Activated T-cell treated with anti-CD3 and anti-CD28 coated beads, Interleukin-2, amount 50 U/mL, for 72 hours (primary cell): ENCODE measurements at regions not wholly inside any gene's neighbourhood (a gene's known extent, or its start where the extent isn't known, plus 50 kb on each side); places are given as distances from the start of the nearest gene placed in this dataset.

Source experiments
- ATAC-seq, 2 donors: fragments of 150-1000 bp; cut with Tn5 transposase; replicated peaks in 1 of 2; 2 replicates each; pipeline ENCODE4 v1.10.0; 2021; ENCODE audit warnings: moderate library complexity in 2 of 2, mild to moderate bottlenecking in 1 of 2
- DNase-seq, 2 donors: peaks; one replicate each; pipeline ENCODE4 v3.0.0; 2021 to 2022; ENCODE audit warnings: mixed read lengths in 1 of 2
- H3K27ac Mint-ChIP-seq: one replicate; pipeline ENCODE4 v1.8.0; 2022; ENCODE audit warnings: mild to moderate bottlenecking, moderate library complexity, mixed read lengths
- H3K27me3 Mint-ChIP-seq: one replicate; pipeline ENCODE4 v1.8.0; 2022; ENCODE audit warnings: low read depth, mixed read lengths
- H3K36me3 Mint-ChIP-seq, 2 donors: one replicate each; pipeline ENCODE4 v1.8.0; 2022; ENCODE audit warnings: mixed read lengths in 2 of 2, mild to moderate bottlenecking in 1 of 2; ENCODE audit not compliant: insufficient read depth in 2 of 2
- H3K4me1 Mint-ChIP-seq: one replicate; pipeline ENCODE4 v1.8.0; 2022; ENCODE audit warnings: low read depth, mixed read lengths
- H3K4me3 Mint-ChIP-seq, 2 donors: one replicate each; pipeline ENCODE4 v1.8.0; 2022; ENCODE audit warnings: mild to moderate bottlenecking in 2 of 2, mixed read lengths in 2 of 2, moderate library complexity in 2 of 2
- H3K9me3 Mint-ChIP-seq, 2 donors: one replicate each; pipeline ENCODE4 v1.8.0; 2022; ENCODE audit warnings: mixed read lengths in 2 of 2

DNA sequence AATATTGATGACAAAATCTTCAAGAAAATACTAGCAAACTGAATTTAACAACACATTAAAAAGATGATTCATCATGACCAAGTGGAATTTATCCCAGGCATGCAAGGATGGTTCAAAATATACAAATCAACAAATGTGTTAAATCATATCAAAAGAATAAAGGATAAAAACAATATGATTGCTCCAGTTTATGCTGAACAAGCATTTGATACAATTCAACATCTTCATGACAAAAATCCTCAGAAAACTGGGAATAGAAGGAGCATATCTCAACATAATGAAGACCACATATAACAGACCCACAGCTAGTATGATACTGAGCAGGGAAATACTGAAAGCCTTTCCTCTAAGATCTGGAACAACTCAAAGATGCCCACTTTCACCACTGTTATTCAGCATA, 352.3 kb downstream of the PYDC2 start:
- Mint-ChIP-seq H3K36me3 (no peaks in the 10 kb centered on the region), H3K4me3 (no peak overlapping the region), H3K4me1 (no peaks in the 10 kb centered on the region), H3K9me3 (peaks cover 14 to 18% of the 10 kb centered on the region in 2 donors), H3K27ac (no peak overlapping the region), H3K27me3 (no peaks in the 10 kb centered on the region)
- ATAC-seq (no peak), DNase-seq (no peak)

DNA sequence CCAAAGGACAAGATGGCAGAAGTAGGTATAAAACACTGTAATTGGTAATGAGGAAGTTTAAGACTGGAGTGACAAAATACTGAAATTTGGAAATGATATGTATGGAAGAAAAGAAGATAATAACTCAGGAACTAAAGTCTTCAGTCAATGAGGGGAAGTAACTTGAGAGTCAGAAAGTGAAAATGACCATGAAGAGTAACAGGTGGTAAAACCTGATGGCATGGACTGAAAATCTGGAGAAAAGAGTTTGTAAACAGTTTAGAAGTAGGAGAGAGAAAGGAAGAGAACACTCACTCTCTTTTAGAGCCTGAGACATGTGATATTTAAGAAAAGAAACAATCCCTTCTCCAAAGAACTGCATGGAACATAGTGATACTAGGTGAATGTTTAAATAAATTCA, 387.9 kb downstream of the PYDC2 start:
- Mint-ChIP-seq H3K4me3 (no peak overlapping the region), H3K27ac (no peak overlapping the region), H3K9me3 (peaks cover 2 to 8% of the 10 kb centered on the region in 2 donors), H3K27me3 (no peaks in the 10 kb centered on the region), H3K36me3 (no peaks in the 10 kb centered on the region), H3K4me1 (no peaks in the 10 kb centered on the region)
- no peak for DNase-seq
- ATAC-seq, result no peak

DNA sequence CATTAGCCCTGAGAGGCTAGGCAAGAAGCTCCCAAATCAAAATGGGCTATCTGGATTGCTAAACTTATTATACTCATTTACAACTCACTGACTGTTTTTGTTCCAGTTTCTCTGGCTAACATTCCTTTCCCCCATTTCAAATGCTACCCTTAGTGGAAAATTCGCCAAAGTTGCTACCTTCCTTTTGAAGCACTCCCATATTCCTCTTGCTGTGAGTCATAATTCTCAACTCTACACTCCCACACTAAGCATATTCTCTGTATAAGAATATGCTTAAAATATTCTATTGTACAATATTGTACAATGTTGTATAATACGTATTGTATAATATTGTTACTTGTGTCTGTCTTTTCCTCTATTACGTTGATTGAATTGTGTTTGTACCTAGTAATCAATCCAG, 398.6 kb downstream of the PYDC2 start:
- Mint-ChIP-seq H3K27me3 (no peaks in the 10 kb centered on the region), H3K4me3 (no peak overlapping the region), H3K4me1 (no peaks in the 10 kb centered on the region), H3K36me3 (no peaks in the 10 kb centered on the region), H3K27ac (no peak overlapping the region), H3K9me3 (peaks cover 9 to 10% of the 10 kb centered on the region in 2 donors)
- ATAC-seq (no peak), DNase-seq (no peak)

DNA sequence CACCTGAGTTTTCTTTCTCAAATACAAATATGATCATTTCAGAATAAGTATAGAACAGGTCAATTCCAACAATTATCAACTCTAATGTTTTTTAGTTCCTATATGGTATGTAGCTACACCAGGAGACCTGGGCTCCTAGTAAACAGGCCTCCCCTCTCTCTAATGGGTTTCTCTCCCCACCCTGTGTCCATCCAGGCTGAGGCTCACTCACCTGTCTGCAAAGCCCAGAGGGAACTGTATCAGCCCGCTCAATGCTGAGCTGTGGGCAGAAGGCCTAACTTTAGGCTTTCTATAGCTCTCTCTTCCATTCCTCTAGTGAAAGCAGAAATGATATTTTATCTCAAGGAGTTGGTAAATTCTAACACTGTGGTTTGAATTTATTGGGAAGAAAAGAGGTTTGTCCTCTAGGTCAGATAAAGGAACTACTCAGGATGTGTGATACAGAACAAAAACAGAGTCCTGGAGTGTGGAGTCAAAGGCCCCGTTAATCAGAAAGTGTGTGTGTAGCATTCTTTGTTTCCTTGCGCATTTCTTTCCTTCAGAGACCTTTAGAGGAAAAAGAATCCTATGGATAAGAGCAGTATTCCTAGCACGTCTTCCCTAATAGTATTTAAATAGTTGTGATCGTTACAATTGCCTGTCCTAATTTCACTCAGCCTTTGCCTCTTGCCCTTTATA, 408.9 kb downstream of the PYDC2 start:
- Mint-ChIP-seq H3K4me1 (no peaks in the 10 kb centered on the region), H3K27me3 (no peaks in the 10 kb centered on the region), H3K4me3 (no peak overlapping the region), H3K27ac (no peak overlapping the region), H3K9me3 (peaks cover 0 to 2% of the 10 kb centered on the region in 2 donors), H3K36me3 (no peaks in the 10 kb centered on the region)
- no peak for DNase-seq
- no peak for ATAC-seq

DNA sequence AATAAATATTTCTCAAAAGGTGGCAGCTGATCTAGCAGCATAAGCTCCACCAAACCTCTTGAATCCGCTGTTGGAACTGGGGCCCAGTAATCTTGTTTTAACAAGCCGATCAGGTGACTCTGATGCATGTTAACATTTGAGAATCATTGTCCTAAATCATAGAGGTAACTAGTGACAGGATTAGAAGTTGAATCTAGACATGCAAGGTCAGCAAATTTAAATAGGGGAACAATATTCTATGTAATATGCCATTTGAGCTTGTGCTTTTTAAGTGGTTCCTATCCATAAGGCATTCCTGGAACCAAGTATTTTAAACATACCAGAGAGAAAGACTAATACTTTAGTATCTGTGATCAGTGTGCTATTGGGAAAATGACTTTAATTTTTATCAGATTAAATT, 412.8 kb downstream of the PYDC2 start:
- DNase-seq (no peak), ATAC-seq (no peak)
- H3K4me1 Mint-ChIP-seq, result no peaks in the 10 kb centered on the region
- no peaks in the 10 kb centered on the region for H3K27me3 Mint-ChIP-seq
- H3K4me3 Mint-ChIP-seq, result no peak overlapping the region
- H3K27ac Mint-ChIP-seq, result no peak overlapping the region
- H3K36me3 Mint-ChIP-seq, result no peaks in the 10 kb centered on the region
- H3K9me3 Mint-ChIP-seq, result peaks cover 0 to 2% of the 10 kb centered on the region in 2 donors

DNA sequence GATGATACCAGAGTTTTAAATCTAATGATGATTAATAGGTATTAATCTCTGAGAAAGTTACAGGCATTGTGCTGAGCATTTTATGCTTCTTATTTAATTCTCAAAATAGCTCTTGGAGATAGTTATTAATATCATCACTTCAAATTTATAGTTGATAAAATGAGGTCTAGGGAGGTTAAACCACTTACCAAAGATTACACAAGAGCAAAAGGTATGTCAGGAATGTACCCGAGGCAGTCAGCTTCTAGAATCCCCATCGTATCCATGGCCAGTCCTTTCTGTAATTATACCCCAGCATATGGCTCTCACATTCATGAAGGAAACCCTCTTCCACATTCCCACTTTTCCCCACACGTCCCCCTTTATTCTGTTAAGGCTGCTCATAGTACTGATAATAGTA, 421.3 kb downstream of the PYDC2 start:
- Mint-ChIP-seq H3K4me1 (no peaks in the 10 kb centered on the region), H3K27ac (no peak overlapping the region), H3K9me3 (no peaks in the 10 kb centered on the region), H3K36me3 (no peaks in the 10 kb centered on the region), H3K4me3 (no peak overlapping the region), H3K27me3 (no peaks in the 10 kb centered on the region)
- ATAC-seq (no peak), DNase-seq (no peak)

DNA sequence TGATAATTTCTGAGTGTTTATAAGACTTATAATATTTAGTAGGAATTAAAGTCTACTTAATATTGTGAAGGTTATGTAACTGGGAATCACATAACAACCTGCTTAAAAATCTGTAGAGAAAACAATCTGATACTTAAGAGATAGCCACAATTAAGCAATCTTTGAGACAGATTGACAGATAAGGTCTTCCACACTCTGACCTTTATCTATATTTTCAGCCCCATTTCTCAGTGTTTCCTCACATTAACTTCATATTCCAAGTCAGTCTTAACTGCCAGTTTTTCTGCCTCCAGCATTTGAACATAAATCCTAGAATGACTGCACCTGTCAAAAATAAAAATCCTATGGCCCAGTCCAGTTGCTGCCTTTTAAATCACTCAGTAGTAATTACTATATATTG, 423.2 kb downstream of the PYDC2 start:
- H3K4me3 Mint-ChIP-seq, result no peak overlapping the region
- H3K27me3 Mint-ChIP-seq, result no peaks in the 10 kb centered on the region
- no peaks in the 10 kb centered on the region for H3K36me3 Mint-ChIP-seq
- DNase-seq (no peak), ATAC-seq (no peak)
- no peaks in the 10 kb centered on the region for H3K4me1 Mint-ChIP-seq
- H3K9me3 Mint-ChIP-seq, result no peaks in the 10 kb centered on the region
- no peak overlapping the region for H3K27ac Mint-ChIP-seq

DNA sequence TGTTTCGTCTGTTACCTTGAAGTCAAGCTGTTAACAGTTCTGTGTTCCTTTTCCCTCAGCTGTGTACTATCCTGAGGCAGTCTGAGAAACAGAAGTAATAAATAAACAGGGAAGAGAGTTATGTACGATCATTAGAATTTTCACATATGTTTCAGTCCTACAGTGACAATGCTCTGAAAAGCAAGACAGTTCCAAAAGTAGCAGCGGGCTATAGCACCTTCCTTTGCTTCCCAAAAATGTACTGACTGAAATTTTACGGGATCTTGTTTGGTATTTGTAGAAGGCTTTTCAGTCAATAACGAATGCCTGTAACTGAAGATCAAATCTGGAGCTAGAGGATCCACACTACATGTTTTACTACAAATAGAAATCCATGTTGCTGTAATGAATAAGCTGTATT, 428.1 kb downstream of the PYDC2 start:
- DNase-seq (no peak), ATAC-seq (no peak)
- no peaks in the 10 kb centered on the region for H3K4me1 Mint-ChIP-seq
- peaks cover 0 to 2% of the 10 kb centered on the region in 2 donors for H3K9me3 Mint-ChIP-seq
- no peak overlapping the region for H3K27ac Mint-ChIP-seq
- no peak overlapping the region for H3K4me3 Mint-ChIP-seq
- H3K36me3 Mint-ChIP-seq, result no peaks in the 10 kb centered on the region
- no peaks in the 10 kb centered on the region for H3K27me3 Mint-ChIP-seq

DNA sequence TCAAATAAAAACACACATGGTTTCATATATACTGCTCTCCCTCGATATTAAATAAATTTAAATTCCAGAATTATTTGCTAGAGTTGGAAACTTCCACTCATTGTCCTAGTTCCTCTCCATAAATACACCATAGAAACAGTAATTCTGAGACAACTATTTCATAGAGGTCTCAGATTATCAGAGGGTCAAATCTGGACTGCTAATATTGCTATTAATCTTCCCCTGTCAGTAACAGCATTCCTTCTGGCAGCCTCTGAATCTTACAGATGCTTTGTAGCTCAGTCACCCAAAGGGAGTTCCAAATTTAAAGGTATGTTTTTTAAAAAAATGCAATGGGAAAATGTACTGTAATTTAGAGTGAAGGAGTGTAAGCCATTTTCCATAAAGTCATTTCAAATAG, 428.8 kb downstream of the PYDC2 start:
- H3K4me1 Mint-ChIP-seq, result no peaks in the 10 kb centered on the region
- ATAC-seq, result no peak
- no peaks in the 10 kb centered on the region for H3K36me3 Mint-ChIP-seq
- H3K4me3 Mint-ChIP-seq, result no peak overlapping the region
- H3K27ac Mint-ChIP-seq, result no peak overlapping the region
- no peaks in the 10 kb centered on the region for H3K27me3 Mint-ChIP-seq
- no peak for DNase-seq
- peaks cover 0 to 2% of the 10 kb centered on the region in 2 donors for H3K9me3 Mint-ChIP-seq

DNA sequence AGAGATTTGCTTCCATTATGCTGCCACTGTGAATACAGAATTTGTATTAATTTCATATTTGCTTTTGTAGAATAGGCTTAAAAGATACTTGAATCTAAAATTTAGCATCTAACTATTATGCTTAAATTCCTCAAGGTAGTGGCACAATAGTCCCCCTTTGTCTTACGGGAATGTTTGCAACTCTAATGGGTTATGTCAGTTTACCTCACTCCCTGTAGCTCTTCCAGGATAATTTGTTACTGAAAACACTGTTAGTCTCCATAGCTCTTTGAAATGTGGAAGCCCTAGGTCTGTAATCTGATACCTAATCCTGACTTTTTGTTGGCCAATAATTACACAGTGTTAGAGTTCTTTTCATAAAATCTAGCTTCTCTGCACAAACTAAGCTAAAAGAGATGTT, 433.4 kb downstream of the PYDC2 start:
- Mint-ChIP-seq H3K27ac (no peak overlapping the region), H3K9me3 (peaks cover 2 to 3% of the 10 kb centered on the region in 2 donors), H3K4me3 (no peak overlapping the region), H3K36me3 (peaks cover 0 to 1% of the 10 kb centered on the region in 2 donors), H3K27me3 (no peaks in the 10 kb centered on the region), H3K4me1 (no peaks in the 10 kb centered on the region)
- no peak for DNase-seq
- ATAC-seq, result no peak

DNA sequence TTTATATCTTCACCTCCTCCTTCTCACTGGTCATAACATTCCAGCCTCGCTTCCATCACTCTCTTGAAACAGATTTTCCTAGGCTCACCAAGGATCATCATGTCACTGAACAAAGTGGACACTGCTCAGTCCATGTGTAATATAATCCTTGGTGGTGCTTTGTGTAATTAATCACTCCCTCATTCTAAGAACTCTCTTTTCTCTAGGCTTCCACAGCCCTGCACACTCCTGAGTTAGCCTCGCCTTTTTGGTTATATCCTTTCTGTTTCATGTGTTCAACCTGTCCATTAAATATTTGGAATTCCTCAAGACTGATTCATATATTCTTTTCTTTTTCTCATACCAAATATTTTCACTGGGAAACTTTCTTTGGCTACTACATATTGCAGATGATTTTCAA, 440.8 kb downstream of the PYDC2 start:
- Mint-ChIP-seq H3K4me3 (no peak overlapping the region), H3K36me3 (no peaks in the 10 kb centered on the region), H3K27ac (no peak overlapping the region), H3K4me1 (no peaks in the 10 kb centered on the region), H3K27me3 (no peaks in the 10 kb centered on the region), H3K9me3 (no peaks in the 10 kb centered on the region)
- ATAC-seq (no peak), DNase-seq (no peak)

DNA sequence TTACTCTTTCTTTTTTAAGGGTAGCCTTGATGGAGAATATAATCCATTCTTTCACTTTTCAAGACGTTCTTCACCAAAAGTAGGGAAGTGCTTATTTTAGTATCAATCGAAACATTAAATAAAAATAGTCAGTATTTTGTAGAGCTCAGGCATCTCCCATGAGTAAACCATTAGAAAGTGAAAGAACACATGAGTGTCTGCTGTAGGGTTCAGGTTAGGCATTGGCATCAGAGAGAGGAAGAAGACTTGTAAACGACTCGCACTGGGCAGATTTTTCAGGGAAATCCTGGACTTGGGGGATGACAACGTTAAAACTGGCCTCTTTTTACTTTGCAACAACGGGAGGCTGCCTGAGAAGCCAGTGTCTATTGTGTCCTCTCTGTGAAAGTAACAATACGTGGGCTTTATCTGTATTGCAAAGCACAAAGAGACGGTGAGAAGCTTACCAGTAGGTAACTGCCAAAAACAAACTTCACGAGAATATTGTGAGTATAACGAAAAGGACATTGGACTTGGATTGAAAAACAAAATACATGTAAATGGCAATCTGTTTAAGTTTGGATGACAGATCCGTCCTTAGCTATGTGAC, 451.7 kb downstream of the PYDC2 start:
- no peak overlapping the region for H3K27ac Mint-ChIP-seq
- DNase-seq (no peak), ATAC-seq (no peak)
- no peaks in the 10 kb centered on the region for H3K36me3 Mint-ChIP-seq
- H3K9me3 Mint-ChIP-seq, result peaks cover 9 to 10% of the 10 kb centered on the region in 2 donors
- H3K27me3 Mint-ChIP-seq, result no peaks in the 10 kb centered on the region
- H3K4me3 Mint-ChIP-seq, result no peak overlapping the region
- H3K4me1 Mint-ChIP-seq, result no peaks in the 10 kb centered on the region

DNA sequence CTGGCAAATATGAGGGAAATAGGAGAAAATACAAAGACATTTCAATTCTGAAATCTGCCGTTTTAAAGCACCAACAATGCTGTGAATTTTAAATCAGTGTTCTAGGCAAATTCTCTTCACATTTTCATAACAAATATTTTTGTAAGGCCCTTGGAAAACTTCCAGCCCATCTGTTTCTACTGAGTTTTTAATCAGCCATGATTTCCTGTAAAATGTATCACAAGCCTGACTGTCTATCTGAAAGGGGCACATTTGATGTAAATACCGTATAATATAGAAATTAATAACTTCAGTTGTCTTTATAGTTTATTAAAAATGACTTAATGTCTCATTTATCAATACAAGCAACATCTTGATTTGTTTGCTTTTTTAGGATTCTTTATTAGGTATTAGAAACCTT, 454.7 kb downstream of the PYDC2 start:
- H3K36me3 Mint-ChIP-seq, result no peaks in the 10 kb centered on the region
- no peak overlapping the region for H3K4me3 Mint-ChIP-seq
- DNase-seq (no peak), ATAC-seq (no peak)
- no peak overlapping the region for H3K27ac Mint-ChIP-seq
- peaks cover 10 to 12% of the 10 kb centered on the region in 2 donors for H3K9me3 Mint-ChIP-seq
- H3K4me1 Mint-ChIP-seq, result no peaks in the 10 kb centered on the region
- no peaks in the 10 kb centered on the region for H3K27me3 Mint-ChIP-seq

DNA sequence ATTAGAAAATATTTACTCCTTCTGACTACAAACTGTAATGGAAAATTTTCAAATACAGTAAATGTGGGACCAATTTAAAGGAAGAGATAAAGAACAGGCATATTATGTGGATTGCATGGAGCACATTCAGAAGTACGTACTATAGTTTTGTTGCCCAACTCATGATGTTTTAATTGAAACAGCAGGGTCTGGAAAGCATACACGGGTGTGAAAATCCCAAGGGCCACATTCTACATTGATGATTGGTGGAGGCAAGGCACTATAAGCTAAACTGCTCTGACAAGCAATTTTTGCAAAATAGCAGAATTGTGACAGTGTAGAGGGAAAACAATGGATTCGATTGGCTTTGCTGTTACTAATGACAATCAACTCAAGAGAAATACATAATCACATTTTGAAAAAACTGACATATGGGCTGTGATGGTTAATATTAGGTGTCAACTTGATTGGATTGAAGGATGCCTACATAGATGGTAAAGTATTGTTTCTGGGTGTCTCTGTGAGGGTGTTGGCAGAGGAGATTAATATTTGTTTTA, 458.6 kb downstream of the PYDC2 start:
- peaks cover 4 to 8% of the 10 kb centered on the region in 2 donors for H3K9me3 Mint-ChIP-seq
- no peak for DNase-seq
- H3K4me1 Mint-ChIP-seq, result no peaks in the 10 kb centered on the region
- H3K4me3 Mint-ChIP-seq, result no peak overlapping the region
- ATAC-seq, result no peak
- no peaks in the 10 kb centered on the region for H3K36me3 Mint-ChIP-seq
- H3K27ac Mint-ChIP-seq, result no peak overlapping the region
- H3K27me3 Mint-ChIP-seq, result no peaks in the 10 kb centered on the region
